HK-2 (cell line): ENCODE measurements at regions not wholly inside any gene's neighbourhood (a gene's known extent, or its start where the extent isn't known, plus 50 kb on each side); places are given as distances from the start of the nearest gene placed in this dataset.

Source experiments
- DNase-seq: peaks from one replicate; pipeline ENCODE4 v3.0.0-alpha.2; 2018; ENCODE audit not compliant: unreplicated experiment

DNA sequence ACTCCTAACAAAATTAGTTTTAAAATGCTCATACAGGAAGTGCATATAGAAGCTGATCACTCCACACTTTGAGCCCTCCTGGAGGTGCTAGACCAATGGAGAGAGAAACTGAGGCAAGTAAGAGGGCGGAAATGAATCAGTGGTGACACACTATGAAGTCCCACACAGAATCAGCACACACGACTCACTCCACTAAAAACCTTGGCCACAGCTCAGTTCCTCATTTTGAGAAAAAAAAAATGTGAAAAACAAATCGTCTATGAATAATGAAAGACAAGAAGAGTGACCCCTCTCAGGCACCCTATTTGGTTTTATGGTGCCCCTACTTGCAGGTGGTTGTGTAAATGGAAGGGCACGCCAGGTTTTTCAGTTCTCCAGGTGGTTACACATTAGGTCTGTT is 675.1 kb upstream of the BRINP3 start:
- DNase-seq = no peak

- DNase-seq = no peak
These were observed 677.5 kb upstream of the BRINP3 start for GRCh38 chr1:191155178-191155577.

DNA sequence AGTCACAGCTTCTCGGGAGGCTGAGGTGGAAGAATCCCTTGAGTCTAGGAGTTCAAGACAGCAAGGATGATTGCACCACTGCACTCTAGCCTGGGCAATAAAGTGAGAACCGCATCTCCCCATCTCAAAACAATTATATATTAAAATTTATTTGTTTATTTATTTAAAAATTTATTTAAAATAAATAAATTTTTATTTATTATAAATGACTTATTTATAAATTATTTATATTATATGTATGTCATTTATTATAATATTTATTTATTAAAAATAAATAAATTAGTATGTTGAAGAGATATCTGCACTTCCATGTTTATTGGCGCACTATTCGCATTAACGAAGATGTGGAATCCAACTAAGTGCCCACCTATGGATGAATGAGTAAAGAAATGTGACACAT is 683.2 kb upstream of the BRINP3 start:
- no peak for DNase-seq

- no peak for DNase-seq
These were observed 685.1 kb upstream of the BRINP3 start for GRCh38 chr1:191162762-191163161.

GRCh38 chr1:191163621-191164020 is 686.0 kb upstream of the BRINP3 start:
- DNase-seq = no peak

DNA sequence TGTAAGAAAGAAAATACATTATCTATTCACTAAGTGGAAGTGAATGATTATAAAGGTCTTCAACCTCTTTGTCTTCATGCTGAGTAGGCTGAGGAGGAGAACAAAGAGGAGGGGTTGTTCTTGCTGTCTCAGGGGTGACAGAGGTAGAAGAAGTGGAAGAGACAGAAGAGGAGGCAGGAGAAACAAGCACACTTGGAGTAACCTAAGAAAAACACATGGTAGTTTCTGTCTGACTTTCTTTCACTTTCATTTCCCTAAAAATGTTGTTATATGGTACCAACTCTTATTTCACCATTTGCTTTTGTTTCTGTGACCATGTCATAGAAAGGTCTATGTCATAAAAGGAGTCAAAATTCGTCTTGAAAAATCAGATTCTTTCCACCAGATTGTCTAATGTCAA is 696.6 kb upstream of the BRINP3 start:
- no peak for DNase-seq

- DNase-seq = no peak
These were observed 698.5 kb upstream of the BRINP3 start for GRCh38 chr1:191176131-191176530.

- DNase-seq = no peak
These were observed 729.0 kb upstream of the BRINP3 start for GRCh38 chr1:191206513-191207207.

DNA sequence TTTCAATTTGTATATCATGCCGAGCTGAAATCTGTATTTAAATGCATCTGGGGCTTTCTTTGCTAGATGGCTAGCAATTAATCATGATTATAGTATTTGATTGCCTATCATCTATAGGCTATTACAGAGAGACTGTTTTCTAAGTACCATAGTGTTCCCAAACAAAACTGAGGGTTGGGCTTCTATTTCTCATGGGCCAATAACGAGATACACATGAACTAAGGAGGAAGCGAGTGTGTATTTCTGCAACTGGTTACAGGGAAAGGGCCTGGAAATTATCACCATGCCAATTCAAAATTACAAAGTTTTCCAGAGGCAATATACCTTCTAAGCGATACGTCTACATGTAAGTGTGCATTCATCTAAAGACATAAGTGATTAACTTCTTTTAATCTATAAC is 744.5 kb upstream of the BRINP3 start:
- no peak for DNase-seq

- DNase-seq = no peak
These were observed 763.3 kb upstream of the BRINP3 start for GRCh38 chr1:191240925-191241324.

DNA sequence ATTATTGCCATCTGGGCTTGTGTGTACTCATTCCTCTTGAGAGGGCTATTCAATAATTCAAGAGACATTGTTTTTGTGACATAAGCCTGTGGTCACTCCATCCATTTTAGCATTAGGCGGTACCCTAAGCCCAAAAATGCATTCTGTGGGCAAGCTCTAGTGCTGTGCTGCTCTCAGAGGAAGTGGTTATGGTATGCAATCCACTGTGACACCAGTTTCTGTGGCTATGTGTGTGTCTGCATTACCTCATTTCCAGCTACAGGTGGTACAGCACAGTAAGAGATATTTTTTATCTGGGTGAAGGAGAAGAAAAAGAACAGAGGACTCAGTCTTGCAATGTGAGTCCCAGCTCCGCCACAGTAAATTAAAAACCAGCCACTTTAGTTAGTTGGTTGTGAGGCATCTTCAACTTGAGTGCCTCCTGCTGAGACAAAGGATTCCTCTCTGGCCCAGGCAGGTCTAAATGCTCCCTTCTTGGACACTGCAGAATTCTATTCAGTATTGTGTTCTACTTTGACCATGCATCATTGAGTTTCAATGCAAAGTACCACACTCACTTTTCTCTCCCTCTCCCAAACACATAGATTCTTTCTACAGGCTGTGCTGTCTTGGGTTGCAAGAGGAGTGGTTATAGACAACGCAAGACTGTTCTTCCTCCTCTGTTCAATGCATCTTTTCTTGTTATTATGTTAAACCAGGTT is 777.8 kb upstream of the BRINP3 start:
- DNase-seq = no peak

DNA sequence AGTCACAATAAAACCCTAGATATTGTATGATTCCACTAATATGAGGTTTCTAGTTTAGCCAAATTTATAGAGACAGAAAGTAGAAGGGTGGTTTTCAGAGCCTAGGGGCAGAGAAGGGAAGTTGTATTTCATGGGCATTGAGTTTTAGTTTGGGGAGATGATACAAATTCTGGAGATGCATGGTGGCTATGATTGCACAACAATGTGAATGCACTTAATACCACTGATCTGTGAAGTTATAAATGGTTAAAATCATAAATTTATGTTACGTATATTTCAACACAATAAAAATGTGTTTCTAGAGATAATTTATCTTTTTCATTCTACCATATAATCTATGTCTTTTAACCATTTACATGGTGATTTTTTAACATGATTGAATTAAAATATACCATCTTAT is 779.3 kb upstream of the BRINP3 start:
- DNase-seq = no peak

DNA sequence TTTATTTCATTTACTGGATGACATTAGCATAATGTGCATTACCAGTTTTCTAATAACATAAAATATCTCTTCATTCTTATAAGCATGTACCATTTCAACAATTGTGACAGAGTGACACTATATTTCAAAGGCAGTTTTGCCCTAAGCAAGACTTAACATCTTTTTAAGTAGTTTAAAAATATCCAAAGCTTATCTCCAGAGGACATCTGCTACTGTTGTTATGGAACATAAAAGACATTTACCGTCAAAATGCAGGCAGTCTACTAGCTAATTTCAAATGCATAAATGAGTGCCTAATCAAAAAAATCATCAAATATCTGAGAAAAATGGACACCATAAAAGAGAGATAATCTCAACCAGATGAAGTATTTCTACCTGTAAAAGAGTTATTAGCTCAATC is 782.4 kb upstream of the BRINP3 start:
- DNase-seq = no peak

GRCh38 chr1:191261111-191261510 is 783.4 kb upstream of the BRINP3 start:
- DNase-seq = no peak

DNA sequence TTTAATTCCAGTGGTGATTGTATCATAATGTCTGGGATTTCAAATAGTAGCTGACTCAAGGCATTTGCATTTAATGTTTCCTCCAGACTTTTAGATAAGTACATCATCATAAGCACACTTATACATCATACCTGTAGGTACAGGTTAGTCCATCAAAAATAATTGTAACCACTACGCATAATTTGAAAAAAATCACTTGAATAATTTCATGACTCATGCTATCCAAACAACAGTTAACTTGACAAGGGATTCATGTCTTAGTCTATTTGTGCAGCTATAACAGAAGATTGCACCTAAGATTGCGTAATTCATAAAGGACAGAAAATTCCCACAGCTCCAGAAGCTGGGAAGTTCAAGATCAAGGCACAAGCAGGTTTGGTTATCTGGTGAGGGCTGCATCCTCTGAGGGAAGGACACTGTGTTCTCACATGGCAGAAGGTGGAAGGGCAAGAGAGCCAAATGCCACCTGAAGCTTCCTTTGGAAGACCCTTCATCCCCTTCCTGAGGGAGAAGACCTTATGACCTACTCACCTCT is 801.7 kb upstream of the BRINP3 start:
- DNase-seq = no peak

DNA sequence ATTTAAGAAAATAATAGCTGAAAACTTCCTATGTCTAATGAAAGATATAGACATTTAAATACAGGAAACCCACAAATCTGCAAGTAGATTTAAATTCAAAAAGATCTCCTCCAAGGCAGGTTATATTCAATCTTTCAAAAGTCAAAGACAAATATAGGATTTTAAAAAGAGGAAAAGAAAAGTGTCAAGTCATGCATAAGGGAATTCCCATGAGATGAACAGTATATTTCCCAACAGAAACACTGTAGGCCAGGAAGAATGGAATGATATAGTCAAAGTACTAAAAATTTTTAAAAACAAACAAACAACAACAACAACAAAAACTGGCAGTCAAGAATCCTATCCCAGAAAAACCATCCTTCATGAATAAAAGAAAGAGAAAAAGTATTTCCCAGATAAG is 806.5 kb upstream of the BRINP3 start:
- DNase-seq = no peak

DNA sequence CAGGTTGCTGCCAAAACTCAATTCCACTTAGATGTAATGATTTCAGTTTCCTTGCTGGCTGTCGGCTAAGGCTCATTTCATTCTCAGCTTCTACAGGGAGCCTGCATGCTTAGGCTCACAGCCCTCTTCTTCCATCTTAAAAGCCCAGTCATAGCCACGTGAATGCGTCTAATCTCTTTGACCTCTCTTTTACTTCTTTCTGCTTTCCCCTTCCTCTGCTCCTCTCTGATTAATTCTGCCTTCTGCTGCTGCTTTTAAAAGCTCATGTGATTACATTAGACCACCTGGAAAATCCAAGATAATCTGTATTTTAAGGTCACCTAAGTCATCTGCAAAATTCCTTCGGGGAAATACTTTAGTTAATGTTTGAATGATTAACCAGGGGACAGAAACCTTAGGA is 812.8 kb upstream of the BRINP3 start:
- peak; percentile 18 for DNase-seq

GRCh38 chr1:191305370-191305769 is 827.7 kb upstream of the BRINP3 start:
- no peak for DNase-seq

DNA sequence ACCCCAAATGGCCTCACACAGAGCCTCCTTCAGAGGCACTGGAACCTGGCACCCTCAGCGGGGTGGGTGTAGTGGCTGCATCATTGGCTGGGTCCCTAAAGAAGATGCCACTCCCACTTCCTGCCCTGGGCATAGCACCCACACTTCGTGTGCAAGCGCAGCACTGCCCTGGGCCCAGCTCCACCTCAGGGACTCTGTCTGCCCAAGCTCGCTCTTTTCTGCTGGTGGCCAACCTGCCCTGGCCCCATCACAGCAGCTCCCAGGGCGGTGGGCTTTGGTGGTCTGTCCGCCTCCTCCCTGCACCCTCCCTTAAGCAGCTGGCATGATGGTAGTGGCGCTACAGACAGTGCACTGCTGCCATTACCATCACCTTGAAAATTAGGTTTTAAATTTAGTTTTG is 829.3 kb upstream of the BRINP3 start:
- DNase-seq = no peak

GRCh38 chr1:191320062-191320461 is 838.2 kb upstream of the RGS18 start:
- DNase-seq = no peak

DNA sequence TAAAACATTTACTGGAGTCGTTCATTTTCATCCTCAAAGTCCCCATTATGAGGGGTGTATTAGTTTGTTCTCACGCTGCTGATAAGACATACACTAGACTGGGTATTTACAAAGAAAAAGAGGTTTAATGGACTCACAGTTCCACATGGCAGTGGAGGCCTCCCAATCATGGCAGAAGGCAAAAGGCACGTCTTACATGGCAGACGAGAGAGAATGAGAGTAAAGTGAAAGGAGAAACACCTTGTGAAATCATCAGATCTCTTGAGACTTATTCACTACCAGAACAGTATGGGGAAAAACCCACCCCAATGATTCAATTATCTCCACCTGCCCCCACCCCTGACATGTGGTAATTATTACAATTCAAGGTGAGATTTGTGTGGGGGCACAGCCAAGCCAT is 830.4 kb upstream of the RGS18 start:
- no peak for DNase-seq

- no peak for DNase-seq
These were observed 814.4 kb upstream of the RGS18 start for GRCh38 chr1:191343816-191344215.

- DNase-seq = no peak
These were observed 811.9 kb upstream of the RGS18 start for GRCh38 chr1:191346381-191346780.

- no peak for DNase-seq
These were observed 809.9 kb upstream of the RGS18 start for GRCh38 chr1:191348328-191348727.
